22Rv1 (cell line): ENCODE measurements at regions not wholly inside any gene's neighbourhood (a gene's known extent, or its start where the extent isn't known, plus 50 kb on each side); places are given as distances from the start of the nearest gene placed in this dataset.

ENCODE experiments used
- ZFX ChIP-seq: fragments of 450-650 bp; IDR thresholded peaks from 2 replicates; pipeline ENCODE4 v1.6.1; 2017; ENCODE audit warnings: antibody characterized with exemption, borderline replicate concordance
- TF ChIP-seq, protein P1 (sequence below): fragments of 450-650 bp; IDR thresholded peaks from 2 replicates; pipeline ENCODE4 v1.5.1; 2017; ENCODE audit warnings: mild to moderate bottlenecking

DNA sequence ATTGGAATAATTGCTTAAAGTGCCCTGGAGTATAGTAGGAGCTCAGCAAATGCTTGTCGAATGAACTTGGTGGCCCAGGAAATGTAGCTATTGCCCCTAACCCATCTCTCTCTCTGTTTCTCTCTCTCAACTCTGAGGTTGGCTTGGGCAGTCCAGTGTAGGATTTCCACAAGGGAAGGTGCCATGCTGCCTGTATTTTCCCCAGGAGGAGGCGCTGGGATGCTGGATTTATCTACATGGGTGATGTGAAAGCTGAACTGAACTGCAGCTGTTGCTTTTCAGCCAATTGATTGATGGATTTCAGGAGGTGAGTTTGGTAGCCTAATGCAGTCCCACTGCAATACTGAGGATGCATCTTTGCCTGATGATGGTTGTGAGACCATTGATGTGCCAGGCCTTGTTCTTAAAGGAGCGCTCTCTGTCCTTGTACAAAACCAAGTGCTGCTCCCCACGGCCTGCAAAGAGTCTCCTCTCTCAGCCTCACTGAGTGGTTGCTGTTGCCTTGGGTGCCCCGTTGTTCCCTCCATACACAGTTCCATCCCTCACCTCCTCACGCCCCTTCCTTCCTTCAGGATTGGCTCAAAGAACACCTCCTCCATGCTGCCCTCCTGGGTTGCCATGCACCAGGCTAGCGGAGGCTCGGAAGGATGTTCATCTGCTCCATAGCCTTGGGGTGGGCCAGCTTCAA, 200.6 kb downstream of the GLRX3 start:
- TF ChIP-seq, protein P1, sequence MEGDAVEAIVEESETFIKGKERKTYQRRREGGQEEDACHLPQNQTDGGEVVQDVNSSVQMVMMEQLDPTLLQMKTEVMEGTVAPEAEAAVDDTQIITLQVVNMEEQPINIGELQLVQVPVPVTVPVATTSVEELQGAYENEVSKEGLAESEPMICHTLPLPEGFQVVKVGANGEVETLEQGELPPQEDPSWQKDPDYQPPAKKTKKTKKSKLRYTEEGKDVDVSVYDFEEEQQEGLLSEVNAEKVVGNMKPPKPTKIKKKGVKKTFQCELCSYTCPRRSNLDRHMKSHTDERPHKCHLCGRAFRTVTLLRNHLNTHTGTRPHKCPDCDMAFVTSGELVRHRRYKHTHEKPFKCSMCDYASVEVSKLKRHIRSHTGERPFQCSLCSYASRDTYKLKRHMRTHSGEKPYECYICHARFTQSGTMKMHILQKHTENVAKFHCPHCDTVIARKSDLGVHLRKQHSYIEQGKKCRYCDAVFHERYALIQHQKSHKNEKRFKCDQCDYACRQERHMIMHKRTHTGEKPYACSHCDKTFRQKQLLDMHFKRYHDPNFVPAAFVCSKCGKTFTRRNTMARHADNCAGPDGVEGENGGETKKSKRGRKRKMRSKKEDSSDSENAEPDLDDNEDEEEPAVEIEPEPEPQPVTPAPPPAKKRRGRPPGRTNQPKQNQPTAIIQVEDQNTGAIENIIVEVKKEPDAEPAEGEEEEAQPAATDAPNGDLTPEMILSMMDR = peak; percentile 10; the same call in 1 of the 2 replicates
- no peak for TF ChIP-seq ZFX
